ENCODE measurements at regions not wholly inside any gene's neighbourhood (a gene's known extent, or its start where the extent isn't known, plus 50 kb on each side); places are given as distances from the start of the nearest gene placed in this dataset.

DNA sequence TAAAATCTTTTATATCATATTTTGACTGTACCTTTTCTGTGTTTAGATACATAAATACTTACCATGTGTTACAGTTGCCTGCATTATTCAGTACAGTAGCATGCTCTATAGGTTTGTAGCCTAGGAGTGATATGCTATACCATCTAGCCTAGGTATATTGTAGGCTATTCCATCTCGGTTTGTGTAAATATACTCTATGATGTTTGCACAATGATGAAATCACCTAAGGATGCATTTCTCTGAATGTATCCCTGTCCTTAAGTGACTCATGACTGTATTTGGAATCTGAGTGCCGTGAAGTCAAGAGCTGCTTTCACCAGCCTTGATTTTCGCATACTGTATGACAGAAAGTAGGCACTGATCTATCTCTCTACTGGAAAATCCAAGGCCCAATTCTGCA, 129.9 kb downstream of the UTRN start:
- H3K27me3 Mint-ChIP-seq (ENCODE audit: low read depth): no peaks in the 10 kb centered on the region
- no peaks in the 10 kb centered on the region; a peak in 1 of 7 replicates for H3K36me3 Mint-ChIP-seq (ENCODE audit: insufficient read depth in 1 of 3, low read depth in 3 of 3)
- DNase-seq: no peak
- no peak overlapping the region for H2BK15ac ChIP-seq (ENCODE audit: low read depth, low read length)
- H3K27me3 ChIP-seq (ENCODE audit: insufficient read depth, low read length): no peaks in the 10 kb centered on the region
- H3K56ac ChIP-seq (ENCODE audit: insufficient read length, low read depth, low read length): no peak overlapping the region
- no peak overlapping the region for H3K9ac ChIP-seq (ENCODE audit: extremely low read depth, insufficient read length, low read length)
- H3K27ac ChIP-seq (ENCODE audit: insufficient read length, low read depth, low read length): no peak overlapping the region
- no peak overlapping the region for H2AFZ ChIP-seq (ENCODE audit: low read length)
- H3K4me1 Mint-ChIP-seq: peaks cover 7 to 8% of the 10 kb centered on the region in 2 experiments
- no peak overlapping the region for H3K18ac ChIP-seq (ENCODE audit: insufficient read length, low read depth, low read length)
- H2AK5ac ChIP-seq (ENCODE audit: insufficient read length, low read length): no peak overlapping the region
- no CpG with 5 or more reads among the region's 3 CpGs for WGBS (ENCODE audit: extremely low coverage, insufficient read length, low lambda C conversion rate)
- no peak overlapping the region for H2BK12ac ChIP-seq (ENCODE audit: insufficient read length, low read depth, low read length)
- no peak overlapping the region for H4K91ac ChIP-seq (ENCODE audit: insufficient read length, low read depth, low read length)
- H3K14ac ChIP-seq (ENCODE audit: insufficient read depth, low read length): no peak overlapping the region
- H3K4me2 ChIP-seq (ENCODE audit: insufficient read depth, insufficient read length, low read length): no peak overlapping the region
- no peak overlapping the region for H3K4ac ChIP-seq (ENCODE audit: low read depth, low read length)
- no peaks in the 10 kb centered on the region for H3K4me1 ChIP-seq (ENCODE audit: insufficient read depth, low read length)
- H4K8ac ChIP-seq (replicated peaks; ENCODE audit: insufficient read length, low read depth, low read length): no peak overlapping the region
- H3K9me3 ChIP-seq (ENCODE audit: control insufficient read depth, low read depth, low read length): no peaks in the 10 kb centered on the region
- no peak overlapping the region for H2BK20ac ChIP-seq (ENCODE audit: low read depth, low read length, poor library complexity, severe bottlenecking)
- no peak overlapping the region for H3K4me3 Mint-ChIP-seq
- H2BK5ac ChIP-seq (ENCODE audit: insufficient read length, low read length): no peak overlapping the region
- peaks cover 4% of the 10 kb centered on the region for H3K79me1 ChIP-seq (ENCODE audit: insufficient read depth, low read depth, low read length, poor library complexity, severe bottlenecking)
- peaks cover 3 to 4% of the 10 kb centered on the region in 2 experiments; a peak in 1 of 5 replicates for H3K9me3 Mint-ChIP-seq
- no peaks in the 10 kb centered on the region for H4K20me1 ChIP-seq (ENCODE audit: control insufficient read depth, insufficient read depth, insufficient read length)
- H3T11ph ChIP-seq (ENCODE audit: low read length): no peak overlapping the region
- no peaks in the 10 kb centered on the region for H3K23me2 ChIP-seq (ENCODE audit: insufficient read length, low read depth, low read length, poor library complexity, severe bottlenecking)
- no peaks in the 10 kb centered on the region for H3K79me2 ChIP-seq (ENCODE audit: insufficient read depth, low read length)
- no peak overlapping the region for H4K5ac ChIP-seq (ENCODE audit: insufficient read length, low read depth, low read length)
- H3K23ac ChIP-seq (ENCODE audit: insufficient read length, low read depth, low read length): no peak overlapping the region
- H3K27ac Mint-ChIP-seq: no peak overlapping the region
- TF ChIP-seq, protein P1, sequence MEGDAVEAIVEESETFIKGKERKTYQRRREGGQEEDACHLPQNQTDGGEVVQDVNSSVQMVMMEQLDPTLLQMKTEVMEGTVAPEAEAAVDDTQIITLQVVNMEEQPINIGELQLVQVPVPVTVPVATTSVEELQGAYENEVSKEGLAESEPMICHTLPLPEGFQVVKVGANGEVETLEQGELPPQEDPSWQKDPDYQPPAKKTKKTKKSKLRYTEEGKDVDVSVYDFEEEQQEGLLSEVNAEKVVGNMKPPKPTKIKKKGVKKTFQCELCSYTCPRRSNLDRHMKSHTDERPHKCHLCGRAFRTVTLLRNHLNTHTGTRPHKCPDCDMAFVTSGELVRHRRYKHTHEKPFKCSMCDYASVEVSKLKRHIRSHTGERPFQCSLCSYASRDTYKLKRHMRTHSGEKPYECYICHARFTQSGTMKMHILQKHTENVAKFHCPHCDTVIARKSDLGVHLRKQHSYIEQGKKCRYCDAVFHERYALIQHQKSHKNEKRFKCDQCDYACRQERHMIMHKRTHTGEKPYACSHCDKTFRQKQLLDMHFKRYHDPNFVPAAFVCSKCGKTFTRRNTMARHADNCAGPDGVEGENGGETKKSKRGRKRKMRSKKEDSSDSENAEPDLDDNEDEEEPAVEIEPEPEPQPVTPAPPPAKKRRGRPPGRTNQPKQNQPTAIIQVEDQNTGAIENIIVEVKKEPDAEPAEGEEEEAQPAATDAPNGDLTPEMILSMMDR (conservative IDR thresholded peaks at IDR 0.05): no peak
- H2BK120ac ChIP-seq (ENCODE audit: low read depth, low read length, poor library complexity, severe bottlenecking): no peak overlapping the region

Data from H9 (cell line).